CD4-positive, alpha-beta T cell (primary cell): ENCODE measurements at regions not wholly inside any gene's neighbourhood (a gene's known extent, or its start where the extent isn't known, plus 50 kb on each side); places are given as distances from the start of the nearest gene placed in this dataset.

Experiments used
- ATAC-seq: fragments of 200-7000 bp; cut with Tn5 transposase; one replicate; pipeline ENCODE4 v1.10.0; 2022; ENCODE audit warnings: mild to moderate bottlenecking; ENCODE audit not compliant: poor library complexity
- CTCF ChIA-PET: fragments of 350-600 bp; sonication (Branson Sonifier 250); formaldehyde crosslinking; loops from one replicate; lab custom pipeline; 2021; ENCODE audit warnings: antibody characterized with exemption, inconsistent platforms; lab: Charles Lee
- POLR2A ChIA-PET: fragments of 350-600 bp; sonication (Branson Sonifier 250); formaldehyde crosslinking; loops from one replicate; lab custom pipeline; 2021; ENCODE audit warnings: antibody characterized with exemption, inconsistent platforms; lab: Charles Lee
- DNase-seq, 14 experiments: peaks; one replicate each; pipeline ENCODE4 v3.0.0-alpha.2; 2013 to 2020; ENCODE audit warnings: mixed read lengths in 2 of 14
- H3K27ac ChIP-seq, 2 donors: one replicate each; pipeline versions ENCODE4 v1.5.1 to v1.7.0; 2013; ENCODE audit warnings: low read length in 2 of 2, low read depth in 1 of 2, mild to moderate bottlenecking in 1 of 2
- H3K27me3 ChIP-seq, 2 experiments: 1 replicate in 1 of 2; 2 replicates in 1 of 2; pipeline versions ENCODE4 v1.6.1 to v1.7.0; 2013; ENCODE audit warnings: low read length in 2 of 2, control low read depth in 1 of 2, mild to moderate bottlenecking in 1 of 2, moderate library complexity in 1 of 2; ENCODE audit not compliant: insufficient read depth in 2 of 2, control insufficient read depth in 1 of 2
- H3K36me3 ChIP-seq: one replicate; pipeline ENCODE4 v1.6.1; 2013; ENCODE audit warnings: low read length, control low read depth; ENCODE audit not compliant: insufficient read depth
- H3K4me1 ChIP-seq: one replicate; pipeline ENCODE4 v1.6.1; 2013; ENCODE audit warnings: low read length, control low read depth; ENCODE audit not compliant: insufficient read depth
- H3K4me3 ChIP-seq: one replicate; pipeline ENCODE4 v1.5.1; 2013; ENCODE audit warnings: mild to moderate bottlenecking, low read length, moderate library complexity
- H3K9me3 ChIP-seq, 2 experiments: 1 replicate in 1 of 2; 2 replicates in 1 of 2; pipeline versions ENCODE4 v1.6.1 to v1.7.0; 2013; ENCODE audit warnings: low read length in 2 of 2, mild to moderate bottlenecking in 2 of 2, control low read depth in 1 of 2, moderate library complexity in 1 of 2; ENCODE audit not compliant: control insufficient read depth in 1 of 2, insufficient read depth in 1 of 2
- H3K27ac Mint-ChIP-seq: one replicate; pipeline ENCODE4 v1.8.0; 2020; ENCODE audit warnings: mixed read lengths
- H3K27me3 Mint-ChIP-seq: one replicate; pipeline ENCODE4 v1.8.0; 2021; ENCODE audit warnings: mixed read lengths
- H3K36me3 Mint-ChIP-seq: one replicate; pipeline ENCODE4 v1.8.0; 2021; ENCODE audit warnings: low read depth, mixed read lengths
- H3K4me1 Mint-ChIP-seq: one replicate; pipeline ENCODE4 v1.8.0; 2021; ENCODE audit warnings: low read depth, mixed read lengths
- H3K4me3 Mint-ChIP-seq: one replicate; pipeline ENCODE4 v1.8.0; 2020; ENCODE audit warnings: mild to moderate bottlenecking, mixed read lengths
- H3K9me3 Mint-ChIP-seq: one replicate; pipeline ENCODE4 v1.8.0; 2020; ENCODE audit warnings: mixed read lengths
- intact Hi-C, 2 experiments: fragments of 100-400 bp; cut with DNase I in 1 of 2; cut with micrococcal nuclease in 1 of 2; formaldehyde crosslinking; loops; one replicate each; pipeline versions ENCODE4 v1.15.1 to v1.9.0; 2023 to 2025; cut with DNase I, micrococcal nuclease
- TF ChIP-seq, protein P1 (sequence below): fragments of 200-600 bp; IDR thresholded peaks from one replicate; pipeline ENCODE4 v1.8.0; 2022; ENCODE audit warnings: antibody characterized with exemption, mild to moderate bottlenecking

DNA sequence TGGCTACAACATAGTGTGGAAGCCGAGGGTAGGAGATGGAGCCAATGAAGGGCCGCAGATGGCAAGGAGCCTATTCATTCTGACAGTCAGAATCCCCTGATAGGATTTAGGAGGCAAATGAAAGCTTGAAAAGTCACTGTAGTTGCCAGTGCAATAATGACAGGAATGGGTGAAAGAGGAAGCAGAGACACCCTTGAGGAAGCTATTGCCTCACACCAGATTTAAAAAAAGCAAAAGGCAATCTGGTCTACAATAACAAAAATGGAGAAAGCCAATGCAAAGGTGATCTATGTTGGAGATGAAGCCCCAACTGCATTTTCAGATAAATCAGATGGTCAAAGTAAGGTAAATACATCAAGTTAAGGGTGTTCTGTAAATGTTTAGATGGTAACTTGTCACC lies 158.5 kb downstream of the TUBA3C start:
- peaks cover 25% of the 10 kb centered on the region for H3K27me3 Mint-ChIP-seq
- intact Hi-C loops = no loop called here
- H3K9me3 ChIP-seq = no peaks in the 10 kb centered on the region
- no peak overlapping the region for H3K27ac ChIP-seq
- no peaks in the 10 kb centered on the region for H3K4me1 Mint-ChIP-seq
- ChIA-PET CTCF (no interaction called here), POLR2A (no interaction called here)
- ATAC-seq (no peak), DNase-seq (no peak)
- no peak overlapping the region for H3K27ac Mint-ChIP-seq
- H3K36me3 ChIP-seq = no peaks in the 10 kb centered on the region
- no peaks in the 10 kb centered on the region for H3K4me1 ChIP-seq
- no peak overlapping the region for H3K4me3 ChIP-seq
- no peaks in the 10 kb centered on the region for H3K9me3 Mint-ChIP-seq
- no peaks in the 10 kb centered on the region for H3K27me3 ChIP-seq
- H3K4me3 Mint-ChIP-seq = no peak overlapping the region
- no peaks in the 10 kb centered on the region for H3K36me3 Mint-ChIP-seq
- TF ChIP-seq, protein P1, sequence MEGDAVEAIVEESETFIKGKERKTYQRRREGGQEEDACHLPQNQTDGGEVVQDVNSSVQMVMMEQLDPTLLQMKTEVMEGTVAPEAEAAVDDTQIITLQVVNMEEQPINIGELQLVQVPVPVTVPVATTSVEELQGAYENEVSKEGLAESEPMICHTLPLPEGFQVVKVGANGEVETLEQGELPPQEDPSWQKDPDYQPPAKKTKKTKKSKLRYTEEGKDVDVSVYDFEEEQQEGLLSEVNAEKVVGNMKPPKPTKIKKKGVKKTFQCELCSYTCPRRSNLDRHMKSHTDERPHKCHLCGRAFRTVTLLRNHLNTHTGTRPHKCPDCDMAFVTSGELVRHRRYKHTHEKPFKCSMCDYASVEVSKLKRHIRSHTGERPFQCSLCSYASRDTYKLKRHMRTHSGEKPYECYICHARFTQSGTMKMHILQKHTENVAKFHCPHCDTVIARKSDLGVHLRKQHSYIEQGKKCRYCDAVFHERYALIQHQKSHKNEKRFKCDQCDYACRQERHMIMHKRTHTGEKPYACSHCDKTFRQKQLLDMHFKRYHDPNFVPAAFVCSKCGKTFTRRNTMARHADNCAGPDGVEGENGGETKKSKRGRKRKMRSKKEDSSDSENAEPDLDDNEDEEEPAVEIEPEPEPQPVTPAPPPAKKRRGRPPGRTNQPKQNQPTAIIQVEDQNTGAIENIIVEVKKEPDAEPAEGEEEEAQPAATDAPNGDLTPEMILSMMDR = no peak

DNA sequence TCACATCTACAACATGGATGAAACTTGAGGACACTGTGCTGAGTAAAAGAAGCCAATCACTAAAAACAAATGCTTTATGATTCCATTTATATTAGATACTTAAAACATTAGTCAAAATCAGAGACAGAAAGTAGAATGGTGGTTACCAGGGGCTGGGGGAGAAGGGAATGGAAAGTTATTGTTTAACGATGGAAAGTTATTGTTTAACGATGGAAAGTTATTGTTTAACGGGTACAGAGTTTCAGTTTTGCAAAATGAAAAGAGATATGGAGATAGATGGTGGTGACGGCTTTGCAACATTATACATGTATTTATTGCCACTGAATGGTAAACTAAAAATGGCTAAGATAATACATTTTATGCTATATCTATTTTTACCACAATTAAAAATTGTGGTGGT lies 160.6 kb downstream of the TUBA3C start:
- DNase-seq (no peak), ATAC-seq (no peak)
- Mint-ChIP-seq H3K36me3 (no peaks in the 10 kb centered on the region), H3K9me3 (no peaks in the 10 kb centered on the region), H3K4me1 (no peaks in the 10 kb centered on the region), H3K27ac (no peak overlapping the region), H3K4me3 (no peak overlapping the region), H3K27me3 (peaks cover 25% of the 10 kb centered on the region)
- intact Hi-C loops = no loop called here
- POLR2A ChIA-PET = no interaction called here
- no peaks in the 10 kb centered on the region for H3K4me1 ChIP-seq
- no peaks in the 10 kb centered on the region for H3K9me3 ChIP-seq
- H3K27me3 ChIP-seq = no peaks in the 10 kb centered on the region
- H3K27ac ChIP-seq = no peak overlapping the region
- no peaks in the 10 kb centered on the region for H3K36me3 ChIP-seq
- TF ChIP-seq, protein P1 = no peak
- CTCF ChIA-PET = no interaction called here
- H3K4me3 ChIP-seq = no peak overlapping the region

DNA sequence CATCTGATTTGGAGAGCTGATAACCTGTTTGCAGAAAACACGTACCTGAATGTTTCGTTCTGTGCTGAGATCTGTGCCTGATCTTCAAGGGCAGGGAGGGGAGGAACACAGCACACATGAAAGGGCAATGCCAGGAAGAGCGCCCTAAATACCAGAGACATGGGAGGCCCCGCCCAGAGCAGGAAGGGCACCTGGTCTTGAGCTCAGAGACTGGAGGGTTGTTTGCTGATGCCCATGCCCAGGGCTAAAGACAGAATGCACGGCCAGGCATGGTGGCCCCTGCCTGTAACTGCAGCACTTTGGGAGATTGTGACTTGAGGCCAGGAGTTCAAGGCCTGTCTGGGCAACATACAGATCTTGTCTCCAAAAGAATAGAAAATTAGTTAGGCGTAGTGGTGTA lies 183.2 kb downstream of the TUBA3C start:
- intact Hi-C loops = no loop called here
- H3K36me3 Mint-ChIP-seq = no peaks in the 10 kb centered on the region
- POLR2A ChIA-PET = no interaction called here
- Histone ChIP-seq H3K4me3 (no peak overlapping the region), H3K36me3 (no peaks in the 10 kb centered on the region), H3K27me3 (no peaks in the 10 kb centered on the region), H3K9me3 (peaks cover 0 to 12% of the 10 kb centered on the region in 2 experiments), H3K4me1 (peaks cover 2% of the 10 kb centered on the region), H3K27ac (no peak overlapping the region)
- H3K9me3 Mint-ChIP-seq = no peaks in the 10 kb centered on the region
- H3K27ac Mint-ChIP-seq = peak overlapping the region; percentile 57
- ATAC-seq (peak; percentile 52), DNase-seq (peak in 5 of 14 experiments; percentile 6 to 44 (median 26))
- CTCF ChIA-PET = no interaction called here
- H3K27me3 Mint-ChIP-seq = no peaks in the 10 kb centered on the region
- peaks cover 21% of the 10 kb centered on the region for H3K4me1 Mint-ChIP-seq
- TF ChIP-seq, protein P1 = no peak
- H3K4me3 Mint-ChIP-seq = peak overlapping the region; percentile 32
